ENCODE measurements at regions not wholly inside any gene's neighbourhood (a gene's known extent, or its start where the extent isn't known, plus 50 kb on each side); places are given as distances from the start of the nearest gene placed in this dataset.

DNA sequence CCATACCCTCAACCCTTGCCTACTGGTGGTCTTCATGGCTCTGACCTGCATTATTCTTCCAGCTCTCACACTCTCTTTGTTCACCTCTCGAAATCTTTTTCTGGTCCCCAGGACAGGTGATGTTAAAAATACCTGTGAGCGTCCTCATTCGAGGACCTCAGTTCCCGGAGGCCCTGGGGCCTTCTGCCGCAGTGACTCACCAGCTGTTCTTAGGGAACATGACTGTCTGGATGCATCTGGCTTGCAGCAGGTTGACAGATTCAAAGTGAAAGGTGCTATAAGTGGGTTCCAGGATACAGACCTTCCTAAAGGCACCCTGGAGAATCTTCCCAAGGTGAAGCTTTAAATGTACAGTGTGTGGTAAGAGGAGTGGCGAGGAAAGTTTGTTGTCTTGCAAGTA lies 210.4 kb upstream of the KCNG1 start:
- Histone ChIP-seq H2AFZ (ENCODE audit: low read length) (no peak overlapping the region), H3K27me3 (ENCODE audit: control insufficient read depth, insufficient read depth, low read length) (peaks cover 5% of the 10 kb centered on the region), H3K4me2 (ENCODE audit: extremely low read depth, insufficient read depth, low read length) (no peak overlapping the region), H3K36me3 (ENCODE audit: control insufficient read depth, insufficient read depth, low read length) (no peaks in the 10 kb centered on the region), H3K9ac (ENCODE audit: insufficient read depth, low read length) (no peak overlapping the region), H3K27ac (ENCODE audit: insufficient read depth, low read length) (no peak overlapping the region), H3K4me1 (ENCODE audit: control insufficient read depth, extremely low read depth, insufficient read depth, low read length) (no peaks in the 10 kb centered on the region), H3K4me3 (replicated peaks in 1 of 4; ENCODE audit: control extremely low read depth in 1 of 4, insufficient read depth in 1 of 4, low read depth in 3 of 4, low read length in 4 of 4) (no peak overlapping the region), H3K9me3 (ENCODE audit: control insufficient read depth, insufficient read depth, low read depth, low read length) (no peaks in the 10 kb centered on the region), H4K20me1 (ENCODE audit: control insufficient read depth, extremely low read depth, insufficient read depth, low read length) (no peaks in the 10 kb centered on the region), H3K79me2 (ENCODE audit: control insufficient read depth, insufficient read depth, low read length) (no peaks in the 10 kb centered on the region)
- no peak for TF ChIP-seq EZH2 (IDR thresholded peaks at IDR 0.05; ENCODE audit: low read length, missing control alignments)
- TF ChIP-seq, protein P1, sequence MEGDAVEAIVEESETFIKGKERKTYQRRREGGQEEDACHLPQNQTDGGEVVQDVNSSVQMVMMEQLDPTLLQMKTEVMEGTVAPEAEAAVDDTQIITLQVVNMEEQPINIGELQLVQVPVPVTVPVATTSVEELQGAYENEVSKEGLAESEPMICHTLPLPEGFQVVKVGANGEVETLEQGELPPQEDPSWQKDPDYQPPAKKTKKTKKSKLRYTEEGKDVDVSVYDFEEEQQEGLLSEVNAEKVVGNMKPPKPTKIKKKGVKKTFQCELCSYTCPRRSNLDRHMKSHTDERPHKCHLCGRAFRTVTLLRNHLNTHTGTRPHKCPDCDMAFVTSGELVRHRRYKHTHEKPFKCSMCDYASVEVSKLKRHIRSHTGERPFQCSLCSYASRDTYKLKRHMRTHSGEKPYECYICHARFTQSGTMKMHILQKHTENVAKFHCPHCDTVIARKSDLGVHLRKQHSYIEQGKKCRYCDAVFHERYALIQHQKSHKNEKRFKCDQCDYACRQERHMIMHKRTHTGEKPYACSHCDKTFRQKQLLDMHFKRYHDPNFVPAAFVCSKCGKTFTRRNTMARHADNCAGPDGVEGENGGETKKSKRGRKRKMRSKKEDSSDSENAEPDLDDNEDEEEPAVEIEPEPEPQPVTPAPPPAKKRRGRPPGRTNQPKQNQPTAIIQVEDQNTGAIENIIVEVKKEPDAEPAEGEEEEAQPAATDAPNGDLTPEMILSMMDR (conservative IDR thresholded peaks at IDR 0.05 in 1 of 2, IDR thresholded peaks at IDR 0.05 in 1 of 2; ENCODE audit: low read depth in 1 of 2, low read length in 2 of 2): no peak
- no peak for DNase-seq (ENCODE audit: low read depth in 2 of 2)

DNA sequence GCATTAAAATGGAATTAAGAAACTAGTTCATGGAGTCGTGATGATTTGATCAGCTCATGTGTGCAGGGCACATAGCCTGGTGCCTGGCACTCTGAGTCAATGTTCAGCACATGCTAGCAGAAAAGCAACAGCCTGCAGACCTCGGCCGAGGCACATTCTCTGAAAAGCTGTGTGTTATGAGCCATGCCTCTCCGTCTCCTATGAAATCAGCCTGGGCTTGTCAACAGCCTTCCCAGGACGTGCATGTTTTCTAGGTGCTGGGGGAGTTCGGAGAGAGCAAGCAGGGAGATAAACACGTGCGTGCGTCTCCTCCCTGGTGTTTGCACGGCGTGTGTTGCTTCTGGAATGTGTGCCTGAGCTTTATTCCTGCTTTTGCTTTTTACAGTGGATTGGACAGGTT lies 207.8 kb upstream of the KCNG1 start:
- Histone ChIP-seq H3K27ac (ENCODE audit: insufficient read depth, low read length) (no peak overlapping the region), H3K27me3 (ENCODE audit: control insufficient read depth, insufficient read depth, low read length) (peaks cover 11% of the 10 kb centered on the region), H2AFZ (ENCODE audit: low read length) (no peak overlapping the region), H3K4me3 (replicated peaks in 1 of 4; ENCODE audit: control extremely low read depth in 1 of 4, insufficient read depth in 1 of 4, low read depth in 3 of 4, low read length in 4 of 4) (no peak overlapping the region), H3K4me2 (ENCODE audit: extremely low read depth, insufficient read depth, low read length) (no peak overlapping the region), H4K20me1 (ENCODE audit: control insufficient read depth, extremely low read depth, insufficient read depth, low read length) (no peaks in the 10 kb centered on the region), H3K4me1 (ENCODE audit: control insufficient read depth, extremely low read depth, insufficient read depth, low read length) (no peaks in the 10 kb centered on the region), H3K9ac (ENCODE audit: insufficient read depth, low read length) (no peak overlapping the region), H3K9me3 (ENCODE audit: control insufficient read depth, insufficient read depth, low read depth, low read length) (no peaks in the 10 kb centered on the region), H3K79me2 (ENCODE audit: control insufficient read depth, insufficient read depth, low read length) (no peaks in the 10 kb centered on the region), H3K36me3 (ENCODE audit: control insufficient read depth, insufficient read depth, low read length) (no peaks in the 10 kb centered on the region)
- TF ChIP-seq EZH2 (IDR thresholded peaks at IDR 0.05; ENCODE audit: low read length, missing control alignments): no peak
- TF ChIP-seq, protein P1 (conservative IDR thresholded peaks at IDR 0.05 in 1 of 2, IDR thresholded peaks at IDR 0.05 in 1 of 2; ENCODE audit: low read depth in 1 of 2, low read length in 2 of 2): no peak
- DNase-seq (ENCODE audit: low read depth in 2 of 2): no peak

DNA sequence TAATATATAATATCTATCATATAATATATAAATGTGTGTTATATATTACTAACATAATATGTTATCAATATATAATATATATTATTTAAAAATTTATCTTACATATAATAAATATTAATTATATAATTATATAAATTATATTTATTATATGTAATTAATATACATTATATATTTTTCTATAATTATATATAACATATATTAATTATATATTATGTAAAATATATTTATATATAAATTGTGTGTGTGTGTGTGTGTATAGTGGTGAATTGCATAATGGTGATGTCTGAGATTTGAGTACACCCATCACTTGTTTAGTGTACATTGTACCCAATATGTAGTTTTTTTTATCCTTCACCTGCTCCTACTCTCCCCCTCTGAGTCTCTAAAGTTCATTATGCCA lies 205.9 kb upstream of the KCNG1 start:
- TF ChIP-seq EZH2 (IDR thresholded peaks at IDR 0.05; ENCODE audit: low read length, missing control alignments): no peak
- TF ChIP-seq, protein P1 (conservative IDR thresholded peaks at IDR 0.05 in 1 of 2, IDR thresholded peaks at IDR 0.05 in 1 of 2; ENCODE audit: low read depth in 1 of 2, low read length in 2 of 2): no peak
- H4K20me1 ChIP-seq (ENCODE audit: control insufficient read depth, extremely low read depth, insufficient read depth, low read length): no peaks in the 10 kb centered on the region
- H3K4me3 ChIP-seq (replicated peaks in 1 of 4; ENCODE audit: control extremely low read depth in 1 of 4, insufficient read depth in 1 of 4, low read depth in 3 of 4, low read length in 4 of 4): no peak overlapping the region
- no peaks in the 10 kb centered on the region for H3K79me2 ChIP-seq (ENCODE audit: control insufficient read depth, insufficient read depth, low read length)
- H3K36me3 ChIP-seq (ENCODE audit: control insufficient read depth, insufficient read depth, low read length): no peaks in the 10 kb centered on the region
- H3K4me1 ChIP-seq (ENCODE audit: control insufficient read depth, extremely low read depth, insufficient read depth, low read length): no peaks in the 10 kb centered on the region
- peaks cover 11% of the 10 kb centered on the region for H3K27me3 ChIP-seq (ENCODE audit: control insufficient read depth, insufficient read depth, low read length)
- no peak overlapping the region for H3K27ac ChIP-seq (ENCODE audit: insufficient read depth, low read length)
- no peak overlapping the region for H3K9ac ChIP-seq (ENCODE audit: insufficient read depth, low read length)
- no peak for DNase-seq (ENCODE audit: low read depth in 2 of 2)
- no peak overlapping the region for H3K4me2 ChIP-seq (ENCODE audit: extremely low read depth, insufficient read depth, low read length)
- H3K9me3 ChIP-seq (ENCODE audit: control insufficient read depth, insufficient read depth, low read depth, low read length): no peaks in the 10 kb centered on the region
- no peak overlapping the region for H2AFZ ChIP-seq (ENCODE audit: low read length)

Measured in fibroblast of lung (primary cell).